Epithelial cell of proximal tubule (primary cell): ENCODE measurements at regions not wholly inside any gene's neighbourhood (a gene's known extent, or its start where the extent isn't known, plus 50 kb on each side); places are given as distances from the start of the nearest gene placed in this dataset.

Experiments used
- DNase-seq: peaks from one replicate; pipeline ENCODE4 v3.0.0-alpha.2; 2011; ENCODE audit warnings: low read depth
- H3K4me3 ChIP-seq: 2 replicates; pipeline ENCODE4 v1.5.1; 2011; ENCODE audit warnings: low read depth, mild to moderate bottlenecking, low read length
- TF ChIP-seq, protein P1 (sequence below): conservative IDR thresholded peaks from 2 replicates; pipeline ENCODE4 v1.5.1; 2012; ENCODE audit warnings: low read depth, mild to moderate bottlenecking, low read length

DNA sequence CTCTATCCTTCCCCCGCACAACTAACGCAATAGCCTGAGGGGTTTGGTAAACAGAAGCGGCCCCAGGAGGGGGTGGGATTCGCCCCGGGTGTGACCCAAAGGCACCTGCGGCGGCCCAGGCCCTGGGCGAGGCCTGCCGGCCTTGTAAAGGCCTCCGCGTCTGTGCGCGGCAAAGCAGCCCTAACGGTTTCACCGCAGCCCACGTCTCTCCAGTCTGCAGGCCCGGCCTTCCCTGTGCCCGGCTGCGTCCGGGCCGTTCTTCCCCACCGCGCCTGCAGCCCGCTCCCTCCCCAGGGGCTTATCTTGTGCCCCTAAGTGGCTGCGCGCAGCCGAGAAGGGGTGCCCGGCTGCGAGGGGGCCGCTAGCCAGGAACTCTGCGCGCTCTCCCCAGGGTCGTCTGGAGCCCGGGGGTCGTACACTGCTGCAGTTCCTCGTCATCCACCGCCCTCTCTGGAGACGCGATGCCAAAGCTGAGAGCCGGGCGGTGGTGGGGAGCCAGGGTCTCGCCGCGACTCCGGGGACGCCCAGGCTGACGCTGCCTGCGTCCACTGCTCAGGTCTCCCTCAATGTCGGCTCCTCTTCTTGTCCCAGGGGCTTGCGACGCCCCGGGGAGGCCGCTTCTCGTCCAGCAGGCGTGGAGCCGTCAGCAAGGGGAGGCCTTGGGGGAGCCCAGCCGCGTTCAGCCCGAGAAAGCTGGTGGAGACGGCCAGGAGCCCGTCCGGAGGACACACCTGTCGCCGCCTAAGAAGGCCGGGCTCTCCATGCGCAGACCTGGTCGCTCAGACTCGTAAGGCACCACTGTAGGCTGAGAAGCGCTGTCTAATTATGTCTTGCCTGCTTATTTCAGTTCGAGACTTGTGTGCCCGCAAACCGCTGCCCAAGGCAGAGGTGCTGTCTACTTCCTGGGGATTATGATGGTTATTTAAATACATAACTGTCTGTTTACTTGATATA lies 132.3 kb downstream of the SPAG6 start:
- TF ChIP-seq, protein P1, sequence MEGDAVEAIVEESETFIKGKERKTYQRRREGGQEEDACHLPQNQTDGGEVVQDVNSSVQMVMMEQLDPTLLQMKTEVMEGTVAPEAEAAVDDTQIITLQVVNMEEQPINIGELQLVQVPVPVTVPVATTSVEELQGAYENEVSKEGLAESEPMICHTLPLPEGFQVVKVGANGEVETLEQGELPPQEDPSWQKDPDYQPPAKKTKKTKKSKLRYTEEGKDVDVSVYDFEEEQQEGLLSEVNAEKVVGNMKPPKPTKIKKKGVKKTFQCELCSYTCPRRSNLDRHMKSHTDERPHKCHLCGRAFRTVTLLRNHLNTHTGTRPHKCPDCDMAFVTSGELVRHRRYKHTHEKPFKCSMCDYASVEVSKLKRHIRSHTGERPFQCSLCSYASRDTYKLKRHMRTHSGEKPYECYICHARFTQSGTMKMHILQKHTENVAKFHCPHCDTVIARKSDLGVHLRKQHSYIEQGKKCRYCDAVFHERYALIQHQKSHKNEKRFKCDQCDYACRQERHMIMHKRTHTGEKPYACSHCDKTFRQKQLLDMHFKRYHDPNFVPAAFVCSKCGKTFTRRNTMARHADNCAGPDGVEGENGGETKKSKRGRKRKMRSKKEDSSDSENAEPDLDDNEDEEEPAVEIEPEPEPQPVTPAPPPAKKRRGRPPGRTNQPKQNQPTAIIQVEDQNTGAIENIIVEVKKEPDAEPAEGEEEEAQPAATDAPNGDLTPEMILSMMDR = no peak
- no peak for DNase-seq

DNA sequence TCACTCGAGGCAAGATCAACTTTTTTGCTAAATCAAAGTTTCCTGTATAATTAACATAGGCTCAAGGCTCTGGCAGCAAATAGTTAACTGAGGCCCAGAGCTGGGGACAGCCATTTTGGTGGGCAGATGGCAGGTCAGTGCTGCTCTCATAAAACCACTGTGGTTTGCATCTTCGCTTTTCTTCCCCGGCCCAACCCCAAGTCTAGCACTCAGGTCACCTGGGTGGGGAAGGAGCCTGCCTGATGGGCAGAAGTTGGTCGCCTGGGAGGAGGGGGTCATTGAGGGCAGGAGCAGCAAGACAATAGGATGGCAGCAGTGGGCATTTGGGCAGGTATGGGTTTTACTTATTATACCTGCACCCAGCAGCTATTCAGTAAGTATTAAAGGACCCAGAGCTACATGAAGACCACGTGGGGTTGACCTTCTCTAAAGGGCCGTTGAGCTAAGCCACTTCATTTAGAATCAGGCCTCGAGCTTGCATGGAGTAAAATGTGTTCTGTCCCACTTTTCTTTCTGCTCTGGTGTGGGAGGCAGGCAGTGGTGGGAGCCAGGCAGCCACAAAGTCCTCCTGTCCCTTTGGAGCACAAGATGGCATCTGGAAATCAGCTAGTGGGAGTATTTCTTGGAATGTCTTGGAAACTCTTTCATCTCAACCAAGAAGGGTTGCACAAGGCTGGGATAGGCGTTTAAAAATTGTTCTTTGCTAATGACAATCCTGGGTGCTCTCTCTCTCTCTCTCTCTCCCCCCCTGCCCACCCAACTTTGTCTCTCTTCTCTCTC lies 133.4 kb downstream of the SPAG6 start:
- TF ChIP-seq, protein P1 = no peak
- H3K4me3 ChIP-seq = no peak overlapping the region
- no peak for DNase-seq

More for the DNA sequence above, 132.3 kb downstream of the SPAG6 start:
- no peak overlapping the region for H3K4me3 ChIP-seq

DNA sequence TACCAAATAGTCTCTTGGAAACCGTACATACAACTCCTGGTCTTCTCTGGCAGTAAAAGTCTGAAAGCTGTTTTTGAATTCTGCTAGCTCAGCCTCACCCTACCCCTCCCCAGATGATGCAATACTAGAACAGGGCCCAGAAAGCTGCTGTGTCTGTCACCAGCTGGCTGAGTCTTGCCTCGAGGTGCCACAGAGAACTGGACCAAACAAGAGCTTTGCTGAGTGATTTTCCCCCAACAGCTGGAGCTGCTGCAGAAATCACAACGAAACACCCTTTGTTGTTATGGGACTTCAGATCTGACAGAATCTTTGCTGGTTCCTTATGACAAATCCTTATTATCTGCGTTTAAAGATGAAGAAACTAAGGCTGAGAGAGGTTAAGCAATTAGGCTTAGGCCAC lies 134.1 kb downstream of the SPAG6 start:
- TF ChIP-seq, protein P1 = no peak
- DNase-seq = no peak
- no peak overlapping the region for H3K4me3 ChIP-seq

DNA sequence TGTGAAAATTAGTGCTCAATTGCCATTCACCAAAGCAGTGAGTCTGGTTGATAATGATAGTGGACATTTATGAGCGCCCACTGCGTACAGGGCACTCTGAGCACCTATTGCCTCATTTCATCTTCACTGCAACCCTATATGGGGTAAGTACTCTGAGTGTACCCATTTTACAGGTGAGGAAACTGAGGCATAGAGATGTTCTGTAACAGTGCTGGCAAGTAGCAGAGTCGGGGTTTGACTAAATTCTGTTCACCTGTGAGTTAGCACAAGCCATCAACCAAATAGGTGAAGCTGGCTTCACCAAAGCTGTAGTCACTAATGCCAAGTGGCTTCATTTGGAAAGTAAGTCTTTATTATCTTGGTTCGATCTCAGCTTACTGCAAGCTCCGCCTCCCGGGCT lies 135.8 kb downstream of the SPAG6 start:
- H3K4me3 ChIP-seq = no peak overlapping the region
- no peak for DNase-seq
- TF ChIP-seq, protein P1 = no peak

DNA sequence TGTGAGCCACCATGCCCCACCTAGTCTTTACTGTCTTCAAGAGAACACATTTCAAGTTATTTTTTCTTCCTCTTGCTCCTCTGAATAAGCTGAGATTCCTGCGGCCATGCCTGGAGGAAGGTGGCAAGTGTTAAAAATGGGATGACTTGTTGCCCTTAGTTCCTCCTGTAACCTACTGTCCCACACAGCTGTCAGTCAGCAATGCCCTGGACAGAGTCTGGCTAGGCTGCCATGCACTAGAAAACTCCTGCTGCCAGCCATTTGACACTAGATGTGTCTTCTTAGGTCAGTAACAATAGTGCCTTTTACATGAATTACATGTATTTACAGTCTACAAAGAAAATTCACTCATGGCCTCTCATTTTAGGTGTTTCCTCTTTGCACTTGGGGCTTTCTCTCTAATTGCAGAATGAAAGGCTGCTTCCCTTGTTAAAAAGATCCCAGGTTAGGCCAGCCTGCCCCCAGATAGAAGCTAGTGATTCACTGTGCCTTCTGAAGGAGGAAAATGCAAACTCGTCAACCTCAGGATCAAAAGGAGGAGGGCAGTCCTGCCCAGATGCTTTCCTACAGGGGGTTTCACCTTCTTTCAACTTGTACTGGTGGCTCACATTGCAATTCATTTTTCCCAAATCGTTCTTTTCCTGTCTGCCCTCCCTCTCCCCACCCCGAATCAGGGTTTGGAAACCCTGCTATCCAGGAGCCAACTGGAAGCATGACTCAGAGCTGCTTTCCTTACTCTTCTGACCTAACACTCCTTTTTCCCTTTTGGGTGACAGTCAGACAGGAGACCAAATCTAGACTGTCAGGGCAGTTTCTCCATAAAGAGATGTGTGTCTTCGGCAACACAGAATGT lies 136.6 kb downstream of the SPAG6 start:
- TF ChIP-seq, protein P1 = no peak
- no peak for DNase-seq
- H3K4me3 ChIP-seq = no peak overlapping the region

DNA sequence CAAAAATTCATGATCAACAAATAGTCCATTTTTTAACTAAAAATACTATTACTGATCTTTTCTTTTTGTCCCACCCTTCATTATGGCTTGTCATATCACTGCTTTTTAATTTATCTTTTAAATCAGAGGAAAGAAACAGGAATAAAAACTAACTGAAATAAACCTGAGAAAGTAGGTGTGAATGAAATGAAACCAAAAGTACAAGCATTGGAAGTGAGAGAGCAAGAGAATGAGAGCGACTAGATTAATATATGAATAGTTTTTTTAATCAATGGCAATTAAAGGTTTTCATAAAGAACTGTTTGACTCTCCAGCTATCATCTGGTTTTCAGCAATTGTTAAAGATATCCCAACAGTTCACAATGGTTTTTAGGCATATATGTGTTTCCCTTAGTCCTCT lies 137.8 kb downstream of the SPAG6 start:
- TF ChIP-seq, protein P1 = no peak
- no peak overlapping the region for H3K4me3 ChIP-seq
- DNase-seq = no peak
